Panc1 (cell line): ENCODE measurements at regions not wholly inside any gene's neighbourhood (a gene's known extent, or its start where the extent isn't known, plus 50 kb on each side); places are given as distances from the start of the nearest gene placed in this dataset.

Experiments used
- ATAC-seq: fragments of 200-7000 bp; cut with Tn5 transposase; 2 replicates; pipeline ENCODE4 v1.9.1; 2020; ENCODE audit warnings: mild to moderate bottlenecking, moderate library complexity
- BruUV-seq: library from RNA; stranded (reverse); fragments of 400-500 nt; replicated peaks from 2 replicates; lab custom pipeline; 2021; lab: Mats Ljungman, UMichigan
- CTCF ChIA-PET: fragments of 300-600 bp; sonication (Branson Sonifier 250); formaldehyde crosslinking; loops from one replicate; lab custom pipeline; 2022; ENCODE audit warnings: antibody characterized with exemption; lab: Charles Lee
- POLR2A ChIA-PET: fragments of 300-600 bp; sonication (Branson Sonifier 250); formaldehyde crosslinking; loops from one replicate; lab custom pipeline; 2022; ENCODE audit warnings: antibody characterized with exemption; lab: Charles Lee
- DNase-seq: peaks from one replicate; pipeline ENCODE4 v3.0.0-alpha.2; 2010; ENCODE audit warnings: low read depth, low spot score
- H3K27ac ChIP-seq: 2 replicates; pipeline ENCODE4 v1.5.1; 2011; ENCODE audit warnings: mild to moderate bottlenecking, low read length, inconsistent platforms
- H3K27me3 ChIP-seq: fragments of 200-500 bp; sonication (Bioruptor generic); 2 replicates; pipeline ENCODE4 v1.6.0; 2014; ENCODE audit warnings: low read length, inconsistent platforms; ENCODE audit not compliant: control insufficient read depth, insufficient read depth
- H3K36me3 ChIP-seq: fragments of 200-500 bp; sonication (Bioruptor generic); 2 replicates; pipeline ENCODE4 v1.5.1; 2014; ENCODE audit warnings: inconsistent platforms, mild to moderate bottlenecking, low read length, moderate library complexity; ENCODE audit not compliant: control insufficient read depth, insufficient read depth
- H3K4me1 ChIP-seq: 2 replicates; pipeline ENCODE4 v1.5.1; 2011; ENCODE audit warnings: inconsistent platforms, mild to moderate bottlenecking, low read length, moderate library complexity; ENCODE audit not compliant: control insufficient read depth, insufficient read depth
- H3K4me3 ChIP-seq, 2 experiments: 2 replicates each; pipeline ENCODE4 v1.5.1; 2011 to 2012; ENCODE audit warnings: low read depth in 2 of 2, low read length in 2 of 2, mild to moderate bottlenecking in 2 of 2, inconsistent platforms in 1 of 2, moderate library complexity in 1 of 2
- H3K9me3 ChIP-seq: fragments of 200-500 bp; sonication (Bioruptor generic); 2 replicates; pipeline ENCODE4 v1.5.1; 2014; ENCODE audit warnings: low read depth, mild to moderate bottlenecking, inconsistent platforms, low read length, moderate library complexity; ENCODE audit not compliant: control insufficient read depth, insufficient read depth
- CTCF ChIP-seq: fragments of 450-650 bp; IDR thresholded peaks from 2 replicates; pipeline ENCODE4 v1.5.1; 2017; ENCODE audit warnings: mild to moderate bottlenecking
- POLR2AphosphoS5 ChIP-seq: IDR thresholded peaks from 2 replicates; pipeline ENCODE4 v1.6.1; 2012; ENCODE audit warnings: mild to moderate bottlenecking, low read depth, low read length, moderate library complexity
- REST ChIP-seq, 2 experiments: IDR thresholded peaks; 2 replicates each; pipeline ENCODE4 v1.6.1; 2011 to 2012; ENCODE audit warnings: low read depth in 2 of 2, control low read depth in 1 of 2, low read length in 1 of 2, mild to moderate bottlenecking in 1 of 2, moderate library complexity in 1 of 2; ENCODE audit not compliant: insufficient read depth in 1 of 2
- SIN3A ChIP-seq: IDR thresholded peaks from 2 replicates; pipeline ENCODE4 v1.6.1; 2012; ENCODE audit warnings: low read depth, mild to moderate bottlenecking, low read length, moderate library complexity, borderline replicate concordance; ENCODE audit not compliant: insufficient read depth
- TCF7L2 ChIP-seq: IDR thresholded peaks from 2 replicates; pipeline ENCODE4 v1.6.1; 2011; ENCODE audit warnings: mild to moderate bottlenecking, low read depth, low read length, inconsistent platforms
- in situ Hi-C: cut with HindIII; loops from 2 replicates; pipeline ENCODE4 v1.10.0; 2016; ENCODE audit warnings: low sequenced_read_pairs, low pct_unique_long_range_greater_than_20kb
- intact Hi-C: fragments of 100-400 bp; cut with micrococcal nuclease; formaldehyde crosslinking; loops from one replicate; pipeline ENCODE4 v1.10.0; 2022; ENCODE audit not compliant: unreplicated experiment

- Histone ChIP-seq H3K27me3 (no peaks in the 10 kb centered on the region), H3K36me3 (no peaks in the 10 kb centered on the region), H3K4me3 (no peak overlapping the region), H3K9me3 (no peaks in the 10 kb centered on the region), H3K4me1 (no peaks in the 10 kb centered on the region), H3K27ac (no peak overlapping the region)
- ChIA-PET POLR2A (interaction anchor here (0.7 kb wide), 1 partner anchor 762 kb away, joined by 4 read pairs; no protein-coding TSS in a partner anchor), CTCF (no interaction called here)
- no peak for TF ChIP-seq TCF7L2
- TF ChIP-seq SIN3A = no peak
- TF ChIP-seq REST (IDR thresholded peaks at IDR 0.05; ENCODE audit: insufficient read depth in 1 of 2, low read depth in 2 of 2, low read length in 1 of 2) = no peak
- ATAC-seq (no peak), DNase-seq (no peak)
- in situ Hi-C loops = no loop called here
- no TSS peak for BruUV-seq
- intact Hi-C loops = no loop called here
These were observed 212.2 kb downstream of the DACT1 start for GRCh38 chr14:58850011-58850410.

- ATAC-seq (no peak), DNase-seq (no peak)
- in situ Hi-C loops = no loop called here
- ChIA-PET CTCF (no interaction called here), POLR2A (no interaction called here)
- H3K4me1 ChIP-seq = no peaks in the 10 kb centered on the region
- H3K27me3 ChIP-seq = no peaks in the 10 kb centered on the region
- no TSS peak for BruUV-seq
- no peak overlapping the region for H3K27ac ChIP-seq
- no peaks in the 10 kb centered on the region for H3K36me3 ChIP-seq
- TF ChIP-seq SIN3A (no peak), CTCF (no peak), TCF7L2 (no peak), POLR2AphosphoS5 (no peak), REST (IDR thresholded peaks at IDR 0.05; ENCODE audit: insufficient read depth in 1 of 2, low read depth in 2 of 2, low read length in 1 of 2) (no peak)
- no peaks in the 10 kb centered on the region for H3K9me3 ChIP-seq
- intact Hi-C loops = no loop called here
- H3K4me3 ChIP-seq = no peak overlapping the region
These were observed 223.8 kb downstream of the DACT1 start for GRCh38 chr14:58861586-58861985.
